ENCODE measurements at regions not wholly inside any gene's neighbourhood (a gene's known extent, or its start where the extent isn't known, plus 50 kb on each side); places are given as distances from the start of the nearest gene placed in this dataset.
"Not testable (repeated sequence)": the region's sequence is repeated elsewhere in the genome, so short reads cannot be mapped to it uniquely, and the experiment has no call there.

GRCh38 chr18:64678048-64678447 lies 529.2 kb upstream of the LINC00305 start:
- POLR2A ChIA-PET, result no interaction called here
- no peak overlapping the region for H3K4me3 ChIP-seq (ENCODE audit: low read depth, low read length)
- CTCF ChIA-PET, result no interaction called here
- no peak for DNase-seq (ENCODE audit: low read depth, low spot score)
- TF ChIP-seq CTCF (IDR thresholded peaks at IDR 0.05; ENCODE audit: insufficient read depth, low read length, missing control alignments), result no peak

- DNase-seq (ENCODE audit: low read depth, low spot score), result no peak
- no peak overlapping the region for H3K4me3 ChIP-seq (ENCODE audit: low read depth, low read length)
- no peak for TF ChIP-seq CTCF (IDR thresholded peaks at IDR 0.05; ENCODE audit: insufficient read depth, low read length, missing control alignments)
- CTCF ChIA-PET, result no interaction called here
- POLR2A ChIA-PET, result no interaction called here
These were observed 525.8 kb upstream of the LINC00305 start for GRCh38 chr18:64674694-64675093.

GRCh38 chr18:64671293-64671692 lies 522.4 kb upstream of the LINC00305 start:
- H3K4me3 ChIP-seq (ENCODE audit: low read depth, low read length); POLR2A ChIA-PET; DNase-seq (ENCODE audit: low read depth, low spot score); CTCF ChIA-PET: not testable (repeated sequence)

GRCh38 chr18:64668461-64668962 lies 519.6 kb upstream of the LINC00305 start:
- CTCF ChIA-PET, result no interaction called here
- TF ChIP-seq CTCF (IDR thresholded peaks at IDR 0.05; ENCODE audit: insufficient read depth, low read length, missing control alignments), result no peak
- DNase-seq (ENCODE audit: low read depth, low spot score), result no peak
- H3K4me3 ChIP-seq (ENCODE audit: low read depth, low read length), result no peak overlapping the region
- POLR2A ChIA-PET, result no interaction called here

- ChIA-PET CTCF (no interaction called here), POLR2A (no interaction called here)
- no peak for TF ChIP-seq CTCF (IDR thresholded peaks at IDR 0.05; ENCODE audit: insufficient read depth, low read length, missing control alignments)
- no peak overlapping the region for H3K4me3 ChIP-seq (ENCODE audit: low read depth, low read length)
- DNase-seq (ENCODE audit: low read depth, low spot score), result no peak
These were observed 514.2 kb upstream of the LINC00305 start for GRCh38 chr18:64663086-64663485.

- ChIA-PET CTCF (no interaction called here), POLR2A (no interaction called here)
- H3K4me3 ChIP-seq (ENCODE audit: low read depth, low read length), result no peak overlapping the region
- no peak for DNase-seq (ENCODE audit: low read depth, low spot score)
- no peak for TF ChIP-seq CTCF (IDR thresholded peaks at IDR 0.05; ENCODE audit: insufficient read depth, low read length, missing control alignments)
These were observed 510.3 kb upstream of the LINC00305 start for GRCh38 chr18:64659196-64659595.

GRCh38 chr18:64653068-64653467 lies 504.2 kb upstream of the LINC00305 start:
- CTCF ChIA-PET, result no interaction called here
- TF ChIP-seq CTCF (IDR thresholded peaks at IDR 0.05; ENCODE audit: insufficient read depth, low read length, missing control alignments), result no peak
- H3K4me3 ChIP-seq (ENCODE audit: low read depth, low read length), result no peak overlapping the region
- no peak for DNase-seq (ENCODE audit: low read depth, low spot score)
- POLR2A ChIA-PET, result no interaction called here
